Astrocyte (in vitro differentiated cells and primary cell): ENCODE measurements at regions not wholly inside any gene's neighbourhood (a gene's known extent, or its start where the extent isn't known, plus 50 kb on each side); places are given as distances from the start of the nearest gene placed in this dataset.

ENCODE experiments used
- CTCF ChIP-seq: IDR thresholded peaks from 2 replicates; pipeline ENCODE4 v1.5.1; 2011; ENCODE audit warnings: low read depth, mild to moderate bottlenecking, inconsistent platforms, low read length, moderate library complexity; ENCODE audit not compliant: insufficient read depth
- EZH2 ChIP-seq: IDR thresholded peaks from 2 replicates; pipeline ENCODE4 v1.6.1; 2012; ENCODE audit warnings: mild to moderate bottlenecking, low read length, inconsistent platforms; ENCODE audit not compliant: insufficient read depth

DNA sequence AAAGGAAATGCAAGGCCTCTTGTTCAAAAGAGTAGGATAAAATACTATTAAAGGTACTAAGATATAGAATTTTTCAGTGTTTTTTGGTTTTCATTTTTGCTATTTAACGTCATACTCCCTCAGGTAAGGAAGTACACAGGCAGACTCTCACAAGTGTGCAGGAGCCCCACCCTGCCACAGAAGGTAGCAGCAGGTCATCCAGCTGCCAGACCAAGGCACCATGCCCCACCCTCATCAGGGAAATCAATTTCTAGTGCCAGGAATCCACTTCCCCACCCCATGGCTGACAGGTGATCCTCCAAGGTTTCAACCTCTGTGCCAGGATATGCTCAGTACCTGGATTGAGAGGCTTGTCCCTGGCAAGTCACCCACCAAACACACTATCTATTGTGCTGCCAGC is 712.9 kb downstream of the SORCS3 start:
- TF ChIP-seq CTCF (no peak), EZH2 (no peak)
